ENCODE measurements at regions not wholly inside any gene's neighbourhood (a gene's known extent, or its start where the extent isn't known, plus 50 kb on each side); places are given as distances from the start of the nearest gene placed in this dataset.
"Not testable (repeated sequence)": the region's sequence is repeated elsewhere in the genome, so short reads cannot be mapped to it uniquely, and the experiment has no call there.

DNA sequence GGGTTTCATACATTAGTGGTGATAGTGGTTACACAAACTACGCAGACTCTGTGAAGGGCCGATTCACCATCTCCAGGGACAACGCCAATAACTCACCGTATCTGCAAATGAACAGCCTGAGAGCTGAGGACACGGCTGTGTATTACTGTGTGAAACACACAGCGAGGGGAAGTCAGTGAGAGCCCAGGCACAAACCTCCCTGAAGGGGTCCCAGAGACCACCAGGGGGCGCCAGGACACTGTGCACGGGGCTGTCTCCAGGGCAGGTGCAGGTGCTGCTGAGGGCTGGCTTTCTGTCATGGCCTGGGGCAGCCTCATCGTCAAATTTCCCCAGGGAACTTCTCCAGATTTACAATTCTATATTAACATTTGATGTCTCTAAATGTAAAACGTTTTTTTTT lies 184.6 kb upstream of the TP53TG3C start:
- peak; percentile 18 for DNase-seq

DNA sequence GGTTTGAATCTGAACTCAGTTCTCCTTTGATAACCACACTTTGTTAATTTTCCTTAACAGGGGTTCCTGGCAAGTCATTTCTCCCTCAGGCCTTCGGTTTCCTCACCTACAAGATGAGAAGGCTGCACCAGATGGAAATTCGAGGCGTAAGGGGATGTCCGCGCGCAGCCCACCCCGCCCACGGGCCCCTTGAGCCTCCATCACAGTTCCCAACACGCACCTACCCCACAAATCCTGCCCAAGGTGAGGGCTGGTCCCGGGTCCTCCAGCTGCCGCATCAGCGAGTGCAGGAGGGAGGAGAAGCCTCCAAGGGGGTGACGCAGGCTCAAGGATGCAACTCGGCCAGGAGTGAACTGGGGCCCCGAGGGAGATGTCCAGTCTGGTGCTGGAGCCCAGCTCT lies 166.9 kb upstream of the TP53TG3C start:
- DNase-seq = not testable (repeated sequence)

DNA sequence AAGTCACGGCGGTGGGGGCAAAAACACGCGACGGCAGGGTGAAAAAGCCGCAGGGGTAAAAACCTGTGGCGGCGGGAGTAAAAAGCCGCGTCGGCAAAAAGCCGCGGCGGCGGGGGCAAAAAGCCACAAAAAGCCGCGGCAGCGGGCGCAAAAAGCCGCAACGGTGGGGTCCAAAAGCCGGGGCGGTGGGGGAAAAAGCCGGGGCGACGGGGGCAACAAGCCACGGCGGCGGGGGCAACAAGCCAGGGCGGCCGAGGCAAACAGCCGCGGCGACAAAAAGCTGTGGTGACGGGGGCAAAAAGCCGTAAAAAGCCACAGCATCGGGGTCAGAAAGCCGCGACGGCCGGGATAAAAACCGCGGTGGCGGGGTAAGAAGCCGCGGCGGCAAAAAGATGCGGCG lies 166.1 kb upstream of the TP53TG3C start:
- not testable (repeated sequence) for DNase-seq

DNA sequence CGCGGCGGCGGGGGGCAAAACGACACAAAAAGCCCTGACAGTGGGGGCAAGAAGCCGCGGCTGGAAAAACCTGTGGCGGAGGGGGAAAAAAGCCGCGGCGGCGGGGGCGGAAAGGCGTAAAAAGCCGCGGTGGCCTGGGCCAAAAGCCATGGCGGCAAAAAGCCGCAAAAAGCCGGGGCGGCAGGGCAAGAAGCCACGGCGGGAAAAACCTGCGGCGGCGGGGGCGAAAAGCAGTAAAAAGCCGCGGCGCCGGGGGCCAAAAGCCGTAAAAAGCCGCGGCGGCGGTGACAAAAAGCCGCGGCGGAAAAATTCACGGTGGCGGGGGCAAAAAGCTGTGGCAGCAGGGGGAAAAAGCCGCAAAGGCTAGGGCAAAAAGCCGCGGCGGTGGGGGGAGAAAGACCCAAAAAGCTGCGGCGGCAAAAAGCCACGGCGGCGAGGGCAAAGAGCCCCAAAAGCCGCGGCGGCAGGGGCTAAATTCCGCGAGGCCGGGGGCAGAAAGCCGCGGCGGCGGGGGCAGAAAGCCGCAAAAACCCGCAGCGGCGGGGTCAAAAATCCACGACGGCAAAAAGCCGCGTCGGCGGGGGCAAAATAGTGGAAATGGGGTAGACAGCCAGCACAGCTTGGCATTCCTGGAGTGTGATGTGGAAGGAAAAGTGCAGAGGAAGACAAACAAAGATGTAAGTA lies 165.2 kb upstream of the TP53TG3C start:
- DNase-seq = not testable (repeated sequence)

DNA sequence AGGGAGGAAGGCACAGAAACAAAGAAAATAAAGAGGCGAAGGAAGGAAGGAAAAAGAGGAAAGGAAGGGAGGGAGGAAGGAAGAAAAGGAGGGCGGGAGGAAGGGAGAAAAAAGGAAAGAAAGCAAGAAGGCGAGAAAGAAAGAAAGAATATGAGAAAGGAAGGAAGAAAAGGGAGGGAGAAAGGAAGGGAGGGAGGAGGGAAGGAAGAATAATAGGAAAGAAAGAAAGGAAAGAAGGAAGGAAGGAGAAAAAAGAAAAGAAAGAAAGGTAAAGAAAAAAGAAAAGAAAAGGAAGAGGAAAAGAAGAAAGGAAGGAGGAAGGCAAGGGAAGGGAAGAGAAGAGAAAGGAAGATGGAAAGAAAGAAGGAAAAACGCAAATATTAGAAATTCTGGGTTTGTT lies 145.2 kb upstream of the TP53TG3C start:
- DNase-seq = not testable (repeated sequence)

DNA sequence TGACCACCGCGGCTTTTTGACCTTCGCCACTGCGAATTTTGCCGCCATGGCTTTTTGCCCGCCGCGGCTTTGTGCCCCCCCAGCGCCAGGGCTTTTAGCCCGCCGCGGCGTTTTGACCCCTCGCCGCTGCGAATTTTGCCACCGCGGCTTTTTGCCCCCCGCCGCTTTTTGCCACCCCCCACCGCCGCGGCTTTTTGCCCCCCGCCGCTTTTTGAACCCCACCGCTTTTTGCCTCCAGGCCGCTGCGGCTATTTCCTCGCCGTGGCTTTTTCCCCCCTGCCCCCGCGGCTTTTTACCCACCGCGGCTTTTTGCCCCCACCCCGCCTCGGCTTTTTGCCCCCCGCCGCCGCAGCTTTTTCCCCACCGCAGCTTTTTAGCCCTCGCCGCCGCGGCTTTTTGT lies 134.8 kb upstream of the TP53TG3C start:
- no peak for DNase-seq

DNA sequence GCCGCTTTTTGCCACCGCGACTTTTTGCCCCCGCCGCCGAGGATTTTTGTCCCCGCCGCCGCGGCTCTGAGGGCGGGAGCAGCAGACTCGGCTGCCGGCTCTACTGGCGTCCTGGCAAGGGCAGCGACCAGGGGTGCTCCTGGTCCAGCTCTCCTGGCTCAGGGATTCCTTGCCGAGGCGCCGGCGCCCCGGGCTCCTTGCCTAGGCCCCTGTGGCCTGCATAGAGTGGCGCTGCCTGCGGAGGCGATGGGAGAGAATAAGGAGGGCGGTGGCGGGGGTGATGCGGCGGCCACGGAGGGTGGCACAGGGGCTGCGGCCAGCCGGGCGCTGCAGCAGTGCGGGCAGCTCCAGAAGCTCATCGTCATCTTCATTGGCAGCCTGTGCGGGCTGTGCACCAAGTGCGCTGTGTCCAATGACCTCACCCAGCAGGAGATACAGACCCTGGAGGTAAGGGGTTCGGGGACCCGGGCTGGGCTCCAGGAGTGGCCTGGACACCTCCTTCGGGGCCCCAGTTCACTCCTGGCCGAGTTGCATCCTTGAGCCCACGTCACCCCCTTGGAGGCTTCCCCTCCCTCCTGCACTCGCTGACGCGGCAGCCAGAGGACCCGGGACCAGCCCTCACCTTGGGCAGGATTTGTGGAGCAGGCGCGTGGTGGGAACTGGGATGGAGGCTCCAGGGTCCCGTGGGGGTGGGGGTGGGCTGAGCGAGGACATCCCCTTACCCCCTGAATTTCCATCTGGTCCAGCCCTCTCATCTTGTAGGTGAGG lies 134.2 kb upstream of the TP53TG3C start:
- not testable (repeated sequence) for DNase-seq

DNA sequence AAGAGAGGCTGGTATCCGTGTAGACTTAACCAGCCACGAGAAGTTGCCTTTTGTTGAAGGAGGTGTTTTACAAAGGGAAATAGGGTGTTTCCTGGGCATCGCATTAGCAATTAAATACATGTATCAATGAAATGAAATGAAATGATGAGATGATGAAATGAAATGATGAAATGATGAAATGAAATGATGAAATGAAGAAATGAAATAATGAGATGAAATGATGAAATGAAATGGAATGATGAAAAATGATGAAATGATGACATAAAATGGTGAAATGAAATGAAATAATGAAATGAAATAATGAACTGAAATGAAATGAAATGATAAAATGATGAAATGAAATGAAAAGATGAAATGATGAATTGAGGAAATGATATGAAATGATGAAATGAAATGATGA lies 131.3 kb upstream of the TP53TG3C start:
- not testable (repeated sequence) for DNase-seq

DNA sequence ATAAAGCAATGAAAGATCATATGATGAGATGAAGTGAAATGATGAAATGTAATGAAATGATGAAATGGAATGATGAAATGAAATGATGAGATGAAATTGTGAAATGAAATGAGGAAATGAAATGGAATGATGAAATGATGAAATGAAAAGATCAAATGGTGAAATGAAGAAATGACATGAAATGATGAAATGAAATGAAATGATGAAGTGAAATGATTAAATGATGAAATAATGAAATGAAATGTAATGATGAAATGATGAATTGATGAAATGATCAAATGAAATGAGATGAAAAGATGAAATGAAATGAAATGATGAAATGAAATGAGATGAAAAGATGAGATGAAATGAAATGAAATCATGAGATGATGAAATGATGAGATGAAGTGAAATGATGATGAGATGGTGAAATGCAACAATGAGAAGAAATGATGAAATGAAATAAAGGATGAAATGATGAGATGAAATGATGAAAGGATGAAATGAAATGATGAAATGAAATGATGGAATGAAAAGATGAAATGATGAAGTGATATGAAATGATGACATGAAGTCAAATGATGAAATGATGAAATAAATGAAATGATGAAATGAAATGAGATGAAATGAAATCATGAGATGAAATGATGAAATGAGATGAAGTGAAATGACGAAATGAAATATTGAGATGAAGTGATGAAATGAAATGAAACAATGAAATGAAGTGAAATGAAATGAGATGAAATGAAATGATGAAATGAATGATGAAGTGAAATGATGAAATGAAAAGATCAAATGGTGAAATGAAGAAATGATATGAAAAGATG lies 130.5 kb upstream of the TP53TG3C start:
- not testable (repeated sequence) for DNase-seq

DNA sequence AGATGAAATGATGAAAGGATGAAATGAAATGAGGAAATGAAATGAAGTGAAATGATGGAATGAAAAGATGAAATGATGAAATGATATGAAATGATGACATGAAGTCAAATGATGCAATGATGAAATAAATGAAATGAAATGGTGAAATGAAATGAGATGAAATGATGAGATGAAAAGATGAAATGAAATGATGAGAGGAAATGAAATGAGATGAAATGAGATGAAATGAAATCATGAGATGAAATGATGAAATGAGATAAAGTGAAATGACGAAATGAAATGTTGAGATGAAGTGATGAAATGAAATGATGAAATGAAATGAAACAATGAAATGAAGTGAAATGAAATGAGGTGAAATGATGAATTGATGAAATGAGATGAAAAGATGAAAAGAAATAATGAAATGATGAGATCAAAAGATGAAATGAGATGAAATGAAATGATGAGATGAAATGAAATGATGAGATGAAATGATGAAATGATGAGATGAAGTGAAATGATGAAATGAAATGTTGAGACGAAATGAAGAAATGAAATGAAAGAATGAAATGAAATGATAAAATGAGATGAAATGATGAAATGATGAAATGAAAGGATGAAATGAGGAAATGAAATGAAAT lies 129.5 kb upstream of the TP53TG3C start:
- not testable (repeated sequence) for DNase-seq
